Kidney (tissue), 13 donors: ENCODE measurements at regions not wholly inside any gene's neighbourhood (a gene's known extent, or its start where the extent isn't known, plus 50 kb on each side); places are given as distances from the start of the nearest gene placed in this dataset.

Source experiments
- DNase-seq, 5 donors: peaks; one replicate each; pipeline ENCODE4 v3.0.0-alpha.2; 2013 to 2020
- FAIRE-seq: peaks from 2 replicates; lab custom pipeline; 2012; peaks lifted over from hg19 to GRCh38; lab: Jason Lieb, UNC
- H3K27ac ChIP-seq, 2 donors: one replicate each; pipeline ENCODE4 v1.7.0; 2013; ENCODE audit warnings: low read depth in 2 of 2, low read length in 2 of 2, inconsistent platforms in 1 of 2
- H3K27me3 ChIP-seq: one replicate; pipeline ENCODE4 v1.7.1; 2013; ENCODE audit warnings: low read length, inconsistent platforms; ENCODE audit not compliant: control insufficient read depth, insufficient read depth
- H3K36me3 ChIP-seq, 3 donors: one replicate each; pipeline versions ENCODE4 v1.7.0 to v1.7.1; 2013; ENCODE audit warnings: low read length in 3 of 3, control low read depth in 1 of 3, inconsistent platforms in 1 of 3; ENCODE audit not compliant: insufficient read depth in 3 of 3, control insufficient read depth in 2 of 3
- H3K4me1 ChIP-seq, 3 donors: one replicate each; pipeline versions ENCODE4 v1.7.0 to v1.7.1; 2013; ENCODE audit warnings: low read length in 3 of 3, inconsistent platforms in 1 of 3, low read depth in 1 of 3; ENCODE audit not compliant: control insufficient read depth in 2 of 3, insufficient read depth in 2 of 3
- H3K4me3 ChIP-seq, 3 donors: one replicate each; pipeline versions ENCODE4 v1.7.0 to v1.8.1; 2013; ENCODE audit warnings: low read length in 3 of 3, control low read depth in 1 of 3, inconsistent platforms in 1 of 3
- H3K9ac ChIP-seq, 3 donors: one replicate each; pipeline versions ENCODE4 v1.7.0 to v1.7.1; 2013; ENCODE audit warnings: low read length in 3 of 3, control low read depth in 1 of 3, inconsistent platforms in 1 of 3
- H3K9me3 ChIP-seq, 3 donors: one replicate each; pipeline versions ENCODE4 v1.7.0 to v1.7.1; 2013; ENCODE audit warnings: low read length in 3 of 3, control low read depth in 1 of 3, inconsistent platforms in 1 of 3; ENCODE audit not compliant: control insufficient read depth in 2 of 3, insufficient read depth in 1 of 3
- intact Hi-C: fragments of 100-400 bp; cut with DNase I; formaldehyde crosslinking; loops from one replicate; pipeline ENCODE4 v1.11.1; 2022
- TF ChIP-seq, protein P1 (sequence below): IDR thresholded peaks from 3 replicates; pipeline ENCODE4 v1.5.1; 2012; ENCODE audit warnings: mild to moderate bottlenecking, moderate library complexity, borderline replicate concordance; ENCODE audit not compliant: insufficient read depth; ENCODE audit errors: extremely low read depth
- donor health status: control.
- donor health status: control.
- donor health status: control.
- donor health status: control.
- donor health status: control.
- donor health status: DM: yes; HTN: yes; CAD: no.
- donor health status: Normal renal cell carcinoma (clear cell type).

DNA sequence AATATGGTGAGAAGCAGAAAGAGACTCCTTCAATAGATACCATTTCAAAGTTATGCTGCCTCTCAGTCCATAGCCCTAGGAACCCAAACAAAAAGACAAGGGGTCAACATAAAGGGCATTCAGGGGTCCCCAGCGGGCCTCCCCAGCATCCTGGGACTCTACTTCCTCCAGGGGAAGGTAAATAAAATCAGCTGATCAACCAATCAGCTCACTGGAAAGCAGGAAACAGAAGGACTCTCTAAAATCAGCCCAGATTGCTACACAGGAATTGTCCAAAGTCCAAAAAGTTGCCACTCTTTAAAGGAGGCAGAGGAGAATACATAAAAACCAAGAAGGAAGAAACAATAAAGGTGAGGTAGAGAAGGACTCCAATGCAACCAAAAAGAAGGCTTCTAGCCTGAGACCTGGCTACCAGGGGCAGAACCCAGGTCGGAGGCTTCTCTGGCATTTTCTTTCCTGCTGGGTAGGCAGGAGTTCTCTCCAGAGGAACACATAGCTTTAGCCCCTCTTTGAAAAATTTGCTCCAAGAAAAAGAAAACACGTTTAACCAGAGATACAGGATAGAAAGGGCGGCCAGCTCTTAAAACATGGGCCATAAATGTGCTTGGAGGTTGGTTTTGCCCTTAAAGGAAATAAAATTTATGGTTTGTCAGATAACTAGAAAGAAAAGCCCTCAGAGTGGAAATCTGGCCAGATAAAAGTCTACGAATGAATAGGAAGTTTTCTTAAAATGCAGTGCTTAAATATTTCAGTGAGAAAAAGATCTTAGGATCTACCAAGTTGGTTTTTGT is 404.6 kb downstream of the SOX9 start:
- Histone ChIP-seq H3K4me3 (no peak overlapping the region), H3K27me3 (no peaks in the 10 kb centered on the region), H3K9me3 (no peaks in the 10 kb centered on the region), H3K36me3 (no peaks in the 10 kb centered on the region), H3K4me1 (no peaks in the 10 kb centered on the region), H3K27ac (no peak overlapping the region), H3K9ac (no peak overlapping the region)
- DNase-seq (peak in 2 of 5 donors; percentile 68), FAIRE-seq (no peak)
- TF ChIP-seq, protein P1, sequence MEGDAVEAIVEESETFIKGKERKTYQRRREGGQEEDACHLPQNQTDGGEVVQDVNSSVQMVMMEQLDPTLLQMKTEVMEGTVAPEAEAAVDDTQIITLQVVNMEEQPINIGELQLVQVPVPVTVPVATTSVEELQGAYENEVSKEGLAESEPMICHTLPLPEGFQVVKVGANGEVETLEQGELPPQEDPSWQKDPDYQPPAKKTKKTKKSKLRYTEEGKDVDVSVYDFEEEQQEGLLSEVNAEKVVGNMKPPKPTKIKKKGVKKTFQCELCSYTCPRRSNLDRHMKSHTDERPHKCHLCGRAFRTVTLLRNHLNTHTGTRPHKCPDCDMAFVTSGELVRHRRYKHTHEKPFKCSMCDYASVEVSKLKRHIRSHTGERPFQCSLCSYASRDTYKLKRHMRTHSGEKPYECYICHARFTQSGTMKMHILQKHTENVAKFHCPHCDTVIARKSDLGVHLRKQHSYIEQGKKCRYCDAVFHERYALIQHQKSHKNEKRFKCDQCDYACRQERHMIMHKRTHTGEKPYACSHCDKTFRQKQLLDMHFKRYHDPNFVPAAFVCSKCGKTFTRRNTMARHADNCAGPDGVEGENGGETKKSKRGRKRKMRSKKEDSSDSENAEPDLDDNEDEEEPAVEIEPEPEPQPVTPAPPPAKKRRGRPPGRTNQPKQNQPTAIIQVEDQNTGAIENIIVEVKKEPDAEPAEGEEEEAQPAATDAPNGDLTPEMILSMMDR: no peak
- intact Hi-C loops: no loop called here

DNA sequence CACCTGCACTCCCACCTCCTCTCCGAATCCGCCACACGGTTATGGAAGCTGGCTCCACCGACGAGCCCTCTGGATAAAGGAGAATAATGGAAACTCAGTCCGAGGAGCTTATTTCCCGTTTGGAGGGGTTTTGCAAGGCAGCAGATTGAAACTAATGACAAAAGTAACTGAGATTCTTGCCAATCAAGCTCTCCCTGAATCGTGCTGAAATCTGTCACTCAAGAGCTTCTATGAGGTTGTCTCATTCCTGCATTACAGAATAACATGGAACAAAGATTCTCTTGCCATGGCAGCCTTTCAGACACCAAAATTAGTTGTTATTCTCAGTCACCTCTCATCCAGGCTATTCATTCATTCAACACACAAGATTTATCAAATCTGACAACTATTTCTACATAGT is 405.9 kb downstream of the SOX9 start:
- Histone ChIP-seq H3K27me3 (no peaks in the 10 kb centered on the region), H3K4me3 (no peak overlapping the region), H3K36me3 (no peaks in the 10 kb centered on the region), H3K27ac (no peak overlapping the region), H3K4me1 (no peaks in the 10 kb centered on the region), H3K9ac (no peak overlapping the region), H3K9me3 (no peaks in the 10 kb centered on the region)
- FAIRE-seq (no peak), DNase-seq (no peak)
- TF ChIP-seq, protein P1: no peak
- intact Hi-C loops: no loop called here

DNA sequence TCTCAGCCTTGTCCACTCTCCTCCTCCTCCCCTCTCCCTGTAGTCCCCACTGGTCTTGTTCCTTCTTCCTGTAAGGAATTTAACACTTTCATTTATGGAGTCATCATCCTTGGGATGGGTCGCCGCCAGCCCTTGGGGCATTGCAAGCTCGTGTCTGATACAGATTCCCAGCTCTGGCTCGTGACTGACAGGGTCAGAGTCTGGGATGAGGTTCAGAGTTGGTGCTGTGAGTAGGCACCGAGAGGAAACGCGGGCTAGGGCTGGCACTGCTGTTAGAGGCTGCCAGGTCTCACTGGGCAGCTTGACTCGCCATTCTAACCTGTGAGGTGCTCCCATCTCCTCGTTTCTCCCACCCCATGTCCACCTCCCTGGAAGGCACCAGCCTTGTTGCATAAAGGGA is 407.0 kb downstream of the SOX9 start:
- intact Hi-C loops: no loop called here
- H3K36me3 ChIP-seq: no peaks in the 10 kb centered on the region
- DNase-seq (no peak), FAIRE-seq (no peak)
- H3K4me3 ChIP-seq: no peak overlapping the region
- H3K4me1 ChIP-seq: no peaks in the 10 kb centered on the region
- no peak overlapping the region for H3K9ac ChIP-seq
- no peaks in the 10 kb centered on the region for H3K9me3 ChIP-seq
- H3K27ac ChIP-seq: no peak overlapping the region
- no peaks in the 10 kb centered on the region for H3K27me3 ChIP-seq
- TF ChIP-seq, protein P1: no peak

DNA sequence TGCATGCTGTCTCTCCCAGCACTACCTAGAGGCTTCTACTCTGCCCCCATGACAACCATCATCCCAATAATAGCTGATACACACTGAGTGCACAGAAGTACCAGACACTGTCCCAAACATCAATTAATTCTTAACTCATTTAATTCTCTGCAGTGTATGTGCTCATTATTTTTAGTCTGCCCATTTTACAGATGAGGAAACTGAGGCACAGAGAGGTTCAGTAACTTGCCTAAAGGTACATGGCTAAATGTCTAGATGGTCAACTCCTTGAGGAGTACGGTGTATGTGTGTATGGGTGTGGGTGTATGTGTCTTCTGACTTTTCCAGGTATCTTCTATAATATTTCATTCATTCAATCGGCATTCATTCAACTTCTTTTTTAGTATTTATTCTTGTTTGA is 407.9 kb downstream of the SOX9 start:
- H3K27me3 ChIP-seq: no peaks in the 10 kb centered on the region
- no peaks in the 10 kb centered on the region for H3K9me3 ChIP-seq
- H3K36me3 ChIP-seq: no peaks in the 10 kb centered on the region
- FAIRE-seq: no peak
- intact Hi-C loops: no loop called here
- no peak for DNase-seq
- H3K27ac ChIP-seq: no peak overlapping the region
- TF ChIP-seq, protein P1: no peak
- no peaks in the 10 kb centered on the region for H3K4me1 ChIP-seq
- H3K9ac ChIP-seq: no peak overlapping the region
- no peak overlapping the region for H3K4me3 ChIP-seq
